ENCODE measurements at regions not wholly inside any gene's neighbourhood (a gene's known extent, or its start where the extent isn't known, plus 50 kb on each side); places are given as distances from the start of the nearest gene placed in this dataset.

GRCh38 chr7:145382762-145383161 lies 546.9 kb upstream of the TPK1 start:
- Histone ChIP-seq H3F3A (ENCODE audit: control insufficient read depth, insufficient read depth) (no peaks in the 10 kb centered on the region), H3K4me2 (ENCODE audit: low read length) (no peak overlapping the region), H3K9me3 (ENCODE audit: control insufficient read depth, insufficient read depth, low read length) (0 out of 2 replicates have a peak, but pooled peaks cover 4% of the 10 kb centered on the region), H3K27ac (ENCODE audit: low read depth, low read length) (no peak overlapping the region), H3K9me2 (replicated peaks; ENCODE audit: control insufficient read depth, low read length) (no peaks in the 10 kb centered on the region; the same call in 1 of the 2 replicates), H3K27me3 (ENCODE audit: control insufficient read depth, low read length) (no peaks in the 10 kb centered on the region), H3K4me1 (ENCODE audit: control insufficient read depth, low read length) (no peaks in the 10 kb centered on the region), H3K79me2 (ENCODE audit: control insufficient read depth, low read length) (no peaks in the 10 kb centered on the region), H4K20me1 (ENCODE audit: control insufficient read depth, insufficient read depth, low read depth, low read length) (no peaks in the 10 kb centered on the region; the same call in 1 of the 2 replicates), H3K36me3 (ENCODE audit: control insufficient read depth, low read length) (no peaks in the 10 kb centered on the region), H3K4me3 (ENCODE audit: low read length) (no peak overlapping the region)
- no peak for TF ChIP-seq CTCF (IDR thresholded peaks at IDR 0.05; ENCODE audit: low read depth, low read length, poor library complexity, severe bottlenecking)
- no peak for TF ChIP-seq EZH2phosphoT487 (IDR thresholded peaks at IDR 0.05; ENCODE audit: borderline replicate concordance, low read length)

GRCh38 chr7:145378197-145378596 lies 542.3 kb upstream of the TPK1 start:
- Histone ChIP-seq H3K79me2 (ENCODE audit: control insufficient read depth, low read length) (no peaks in the 10 kb centered on the region), H3K36me3 (ENCODE audit: control insufficient read depth, low read length) (no peaks in the 10 kb centered on the region), H3F3A (ENCODE audit: control insufficient read depth, insufficient read depth) (no peaks in the 10 kb centered on the region), H3K9me3 (ENCODE audit: control insufficient read depth, insufficient read depth, low read length) (no peaks in the 10 kb centered on the region), H3K4me3 (ENCODE audit: low read length) (no peak overlapping the region), H3K27me3 (ENCODE audit: control insufficient read depth, low read length) (no peaks in the 10 kb centered on the region), H3K9me2 (replicated peaks; ENCODE audit: control insufficient read depth, low read length) (no peaks in the 10 kb centered on the region), H3K4me1 (ENCODE audit: control insufficient read depth, low read length) (no peaks in the 10 kb centered on the region), H4K20me1 (ENCODE audit: control insufficient read depth, insufficient read depth, low read depth, low read length) (no peaks in the 10 kb centered on the region; the same call in 1 of the 2 replicates), H3K27ac (ENCODE audit: low read depth, low read length) (no peak overlapping the region), H3K4me2 (ENCODE audit: low read length) (no peak overlapping the region)
- TF ChIP-seq EZH2phosphoT487 (IDR thresholded peaks at IDR 0.05; ENCODE audit: borderline replicate concordance, low read length) (no peak), CTCF (IDR thresholded peaks at IDR 0.05; ENCODE audit: low read depth, low read length, poor library complexity, severe bottlenecking) (no peak)

GRCh38 chr7:145360511-145361100 lies 524.8 kb upstream of the TPK1 start:
- no peaks in the 10 kb centered on the region for H4K20me1 ChIP-seq (ENCODE audit: control insufficient read depth, insufficient read depth, low read depth, low read length)
- H3K4me1 ChIP-seq (ENCODE audit: control insufficient read depth, low read length), result no peaks in the 10 kb centered on the region
- no peak for TF ChIP-seq CTCF (IDR thresholded peaks at IDR 0.05; ENCODE audit: low read depth, low read length, poor library complexity, severe bottlenecking)
- no peak for TF ChIP-seq EZH2phosphoT487 (IDR thresholded peaks at IDR 0.05; ENCODE audit: borderline replicate concordance, low read length)

More at GRCh38 chr7:145360511-145361100, 524.8 kb upstream of the TPK1 start:
- no peaks in the 10 kb centered on the region for H3K27me3 ChIP-seq (ENCODE audit: control insufficient read depth, low read length)
- peaks cover 3% of the 10 kb centered on the region; the same call in 1 of the 2 replicates for H3K9me3 ChIP-seq (ENCODE audit: control insufficient read depth, insufficient read depth, low read length)
- no peak overlapping the region for H3K27ac ChIP-seq (ENCODE audit: low read depth, low read length)
- no peak overlapping the region for H3K4me3 ChIP-seq (ENCODE audit: low read length)
- H3F3A ChIP-seq (ENCODE audit: control insufficient read depth, insufficient read depth), result no peaks in the 10 kb centered on the region
- H3K4me2 ChIP-seq (ENCODE audit: low read length), result no peak overlapping the region
- H3K9me2 ChIP-seq (replicated peaks; ENCODE audit: control insufficient read depth, low read length), result no peaks in the 10 kb centered on the region
- no peaks in the 10 kb centered on the region for H3K36me3 ChIP-seq (ENCODE audit: control insufficient read depth, low read length)
- H3K79me2 ChIP-seq (ENCODE audit: control insufficient read depth, low read length), result no peaks in the 10 kb centered on the region
